Liver (tissue), 3 donors: ENCODE measurements at regions not wholly inside any gene's neighbourhood (a gene's known extent, or its start where the extent isn't known, plus 50 kb on each side); places are given as distances from the start of the nearest gene placed in this dataset.
"Not testable (repeated sequence)": the region's sequence is repeated elsewhere in the genome, so short reads cannot be mapped to it uniquely, and the experiment has no call there.

Source experiments
- ATF3 ChIP-seq: IDR thresholded peaks from 2 replicates; pipeline ENCODE4 v1.6.1; 2016; ENCODE audit warnings: antibody characterized with exemption
- CTCF ChIP-seq: fragments of 150-350 bp; IDR thresholded peaks from 2 replicates; pipeline ENCODE4 v1.5.1; 2017; ENCODE audit warnings: improper control_type of control experiment, low read depth, low read length; ENCODE audit not compliant: missing input control
- EGR1 ChIP-seq, 2 donors: IDR thresholded peaks; 2 replicates each; pipeline ENCODE4 v1.6.1; 2016 to 2018; ENCODE audit warnings: antibody characterized with exemption in 2 of 2, low read depth in 2 of 2
- FOXA1 ChIP-seq: IDR thresholded peaks from 2 replicates; pipeline ENCODE4 v1.6.1; 2016; ENCODE audit warnings: antibody characterized with exemption
- MAX ChIP-seq: IDR thresholded peaks from 2 replicates; pipeline ENCODE4 v1.6.1; 2016; ENCODE audit warnings: antibody characterized with exemption
- RAD21 ChIP-seq, 2 donors: IDR thresholded peaks; 2 replicates each; pipeline ENCODE4 v1.6.1; 2016; ENCODE audit warnings: antibody characterized with exemption in 2 of 2, mild to moderate bottlenecking in 2 of 2
- REST ChIP-seq: IDR thresholded peaks from 2 replicates; pipeline ENCODE4 v1.6.1; 2016; ENCODE audit warnings: antibody characterized with exemption, mild to moderate bottlenecking
- YY1 ChIP-seq: IDR thresholded peaks from 2 replicates; pipeline ENCODE4 v1.6.1; 2016; ENCODE audit warnings: antibody characterized with exemption, mild to moderate bottlenecking
- donor health status: healthy.
- donor health status: healthy.

GRCh38 chr11:49782000-49782399 lies 170.2 kb upstream of the OR4C13 start:
- TF ChIP-seq EGR1 (IDR thresholded peaks at IDR 0.05; ENCODE audit: low read depth in 2 of 2); CTCF; YY1; REST; FOXA1; MAX; ATF3; RAD21 (IDR thresholded peaks at IDR 0.05): not testable (repeated sequence)
